ENCODE measurements at regions not wholly inside any gene's neighbourhood (a gene's known extent, or its start where the extent isn't known, plus 50 kb on each side); places are given as distances from the start of the nearest gene placed in this dataset.
A peak's percentile ranks its signal among the peaks of the same experiment; 100 is the strongest.
"Not testable (repeated sequence)": the region's sequence is repeated elsewhere in the genome, so short reads cannot be mapped to it uniquely, and the experiment has no call there.

DNA sequence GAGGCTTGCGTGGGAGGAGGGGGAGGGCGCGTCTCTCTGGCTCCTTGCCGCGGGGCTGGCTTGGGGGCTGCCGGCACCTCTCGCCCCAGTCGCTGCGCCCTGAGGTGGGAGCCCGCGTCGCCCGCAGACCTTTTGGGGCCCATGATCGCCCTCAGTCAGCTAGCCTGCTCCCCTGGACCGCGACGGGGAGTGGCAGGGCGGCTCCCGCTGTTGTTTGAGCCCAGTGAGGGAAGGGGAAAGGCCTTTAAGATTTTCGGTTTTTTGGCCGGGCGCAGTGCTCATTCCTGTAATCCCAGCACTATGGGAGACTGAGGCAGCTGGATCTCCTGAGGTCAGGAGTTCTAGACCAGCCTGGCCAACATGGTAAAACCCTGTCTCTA, 62.4 kb upstream of the GOLGA6L4 start:
- H3K79me2 ChIP-seq (ENCODE audit: insufficient read depth); H3K9ac ChIP-seq; CTCF ChIA-PET; H3K4me1 ChIP-seq (ENCODE audit: control insufficient read depth in 1 of 2, insufficient read depth in 2 of 2, low read depth in 1 of 2, low read length in 1 of 2); H2AFZ ChIP-seq (ENCODE audit: low read depth); H3K9me2 ChIP-seq; DNase-seq; H3K9me3 ChIP-seq; H3K27me3 ChIP-seq (ENCODE audit: insufficient read depth); H3K4me2 ChIP-seq; POLR2A ChIA-PET; H3F3A ChIP-seq (replicated peaks; ENCODE audit: insufficient read depth); H3K36me3 ChIP-seq (replicated peaks in 1 of 2; ENCODE audit: control insufficient read depth in 1 of 2, insufficient read depth in 2 of 2, low read length in 1 of 2); H3K27ac ChIP-seq (ENCODE audit: low read depth in 2 of 2, low read length in 1 of 2); H4K20me1 ChIP-seq (ENCODE audit: insufficient read depth): not testable (repeated sequence)
- 0% methylated on average over 5 of the region's 22 CpGs for WGBS (ENCODE audit: low lambda C conversion rate)
- peak overlapping the region in 1 of 2 experiments; percentile 31; a peak in 2 of 4 replicates for H3K4me3 ChIP-seq (ENCODE audit: low read depth in 2 of 2, low read length in 1 of 2)
